MCF 10A (cell line): ENCODE measurements at regions not wholly inside any gene's neighbourhood (a gene's known extent, or its start where the extent isn't known, plus 50 kb on each side); places are given as distances from the start of the nearest gene placed in this dataset.
"Not testable (repeated sequence)": the region's sequence is repeated elsewhere in the genome, so short reads cannot be mapped to it uniquely, and the experiment has no call there.

ENCODE experiments used
- BruUV-seq: library from RNA; stranded (reverse); fragments of 400-500 nt; replicated peaks from 2 replicates; lab custom pipeline; 2021; lab: Mats Ljungman, UMichigan
- CTCF ChIA-PET: fragments of 300-600 bp; sonication (Branson Sonifier 250); formaldehyde crosslinking; extraction: SDS; loops from one replicate; lab custom pipeline; 2021; ENCODE audit warnings: antibody characterized with exemption, inconsistent platforms; lab: Yijun Ruan, JAX
- POLR2A ChIA-PET: fragments of 300-600, 350-650 bp; sonication (Branson Sonifier 250); formaldehyde crosslinking; extraction: SDS; loops from one replicate; lab custom pipeline; 2020; ENCODE audit warnings: antibody characterized with exemption, inconsistent platforms; lab: Yijun Ruan, JAX
- DNase-seq: peaks from one replicate; pipeline ENCODE4 v3.0.0-alpha.2; 2018; ENCODE audit not compliant: unreplicated experiment
- H3K27ac Mint-ChIP-seq: one replicate; pipeline ENCODE4 v1.8.0; 2022; ENCODE audit warnings: mild to moderate bottlenecking, low read depth, mixed read lengths; ENCODE audit not compliant: unreplicated experiment
- H3K27me3 Mint-ChIP-seq: one replicate; pipeline ENCODE4 v1.8.0; 2022; ENCODE audit warnings: mixed read lengths; ENCODE audit not compliant: insufficient read depth, unreplicated experiment
- H3K36me3 Mint-ChIP-seq: one replicate; pipeline ENCODE4 v1.8.0; 2022; ENCODE audit warnings: mild to moderate bottlenecking, moderate library complexity, mixed read lengths; ENCODE audit not compliant: insufficient read depth, unreplicated experiment
- H3K4me1 Mint-ChIP-seq: one replicate; pipeline ENCODE4 v1.8.0; 2022; ENCODE audit warnings: mixed read lengths; ENCODE audit not compliant: insufficient read depth, unreplicated experiment
- H3K4me3 Mint-ChIP-seq: one replicate; pipeline ENCODE4 v1.8.0; 2022; ENCODE audit warnings: mild to moderate bottlenecking, moderate library complexity, mixed read lengths; ENCODE audit not compliant: unreplicated experiment
- H3K9me3 Mint-ChIP-seq: one replicate; pipeline ENCODE4 v1.8.0; 2022; ENCODE audit warnings: mixed read lengths; ENCODE audit not compliant: unreplicated experiment
- intact Hi-C: fragments of 100-400 bp; cut with micrococcal nuclease; formaldehyde crosslinking; loops from 2 replicates; pipeline ENCODE4 v1.14.1; 2022
- TF ChIP-seq, protein P1 (sequence below): fragments of 200-600 bp; IDR thresholded peaks from one replicate; pipeline ENCODE4 v1.8.0; 2022; ENCODE audit warnings: antibody characterized with exemption, mild to moderate bottlenecking; ENCODE audit not compliant: unreplicated experiment

- BruUV-seq, result no TSS peak
- intact Hi-C loops, result no loop called here
- no peaks in the 10 kb centered on the region for H3K27me3 Mint-ChIP-seq
- no peak overlapping the region for H3K4me3 Mint-ChIP-seq
- CTCF ChIA-PET, result interaction anchor here (1.0 to 1.2 kb wide), 2 partner anchors 16 to 65 kb away, joined by 4 to 7 read pairs; no protein-coding TSS in a partner anchor
- no peaks in the 10 kb centered on the region for H3K4me1 Mint-ChIP-seq
- TF ChIP-seq, protein P1, sequence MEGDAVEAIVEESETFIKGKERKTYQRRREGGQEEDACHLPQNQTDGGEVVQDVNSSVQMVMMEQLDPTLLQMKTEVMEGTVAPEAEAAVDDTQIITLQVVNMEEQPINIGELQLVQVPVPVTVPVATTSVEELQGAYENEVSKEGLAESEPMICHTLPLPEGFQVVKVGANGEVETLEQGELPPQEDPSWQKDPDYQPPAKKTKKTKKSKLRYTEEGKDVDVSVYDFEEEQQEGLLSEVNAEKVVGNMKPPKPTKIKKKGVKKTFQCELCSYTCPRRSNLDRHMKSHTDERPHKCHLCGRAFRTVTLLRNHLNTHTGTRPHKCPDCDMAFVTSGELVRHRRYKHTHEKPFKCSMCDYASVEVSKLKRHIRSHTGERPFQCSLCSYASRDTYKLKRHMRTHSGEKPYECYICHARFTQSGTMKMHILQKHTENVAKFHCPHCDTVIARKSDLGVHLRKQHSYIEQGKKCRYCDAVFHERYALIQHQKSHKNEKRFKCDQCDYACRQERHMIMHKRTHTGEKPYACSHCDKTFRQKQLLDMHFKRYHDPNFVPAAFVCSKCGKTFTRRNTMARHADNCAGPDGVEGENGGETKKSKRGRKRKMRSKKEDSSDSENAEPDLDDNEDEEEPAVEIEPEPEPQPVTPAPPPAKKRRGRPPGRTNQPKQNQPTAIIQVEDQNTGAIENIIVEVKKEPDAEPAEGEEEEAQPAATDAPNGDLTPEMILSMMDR, result no peak
- H3K9me3 Mint-ChIP-seq, result no peaks in the 10 kb centered on the region
- POLR2A ChIA-PET, result interaction anchor here (0.5 to 3.4 kb wide), 10 partner anchors 10 to 440 kb away, joined by 3 to 22 read pairs (median 4); partner anchors contain the start of gene P2RY1
- DNase-seq, result no peak
- no peak overlapping the region for H3K27ac Mint-ChIP-seq
- H3K36me3 Mint-ChIP-seq, result no peaks in the 10 kb centered on the region
Observed at GRCh38 chr3:153274561-153274960, 112.5 kb downstream of the RAP2B start.

DNA sequence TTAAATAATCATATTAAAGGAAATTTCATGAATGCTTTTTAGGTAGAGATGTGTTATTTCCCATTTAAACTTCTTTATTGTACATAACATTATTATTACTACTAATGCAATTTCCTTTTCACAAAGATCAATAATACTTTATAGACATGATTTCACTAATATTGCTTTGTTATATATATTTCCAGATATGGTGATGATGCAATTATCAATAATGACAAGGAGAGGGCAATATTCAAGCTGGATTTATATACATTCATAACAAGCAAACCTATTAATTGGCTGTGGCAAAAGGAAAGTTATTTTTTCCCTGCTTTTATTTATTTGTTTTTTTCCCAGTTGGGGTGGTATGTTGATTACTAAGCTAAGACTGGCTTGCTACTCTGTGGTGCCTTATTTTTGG lies 113.5 kb downstream of the RAP2B start:
- intact Hi-C loops, result no loop called here
- TF ChIP-seq, protein P1, result no peak
- ChIA-PET POLR2A (interaction anchor here (1.3 to 3.4 kb wide), 2 partner anchors 9 to 114 kb away, joined by 5 to 22 read pairs; no protein-coding TSS in a partner anchor), CTCF (interaction anchor here (0.6 to 0.9 kb wide), 2 partner anchors 15 to 544 kb away, joined by 4 to 5 read pairs; no protein-coding TSS in a partner anchor)
- Mint-ChIP-seq H3K4me1 (no peaks in the 10 kb centered on the region), H3K36me3 (no peaks in the 10 kb centered on the region), H3K4me3 (no peak overlapping the region), H3K27me3 (no peaks in the 10 kb centered on the region), H3K27ac (no peak overlapping the region), H3K9me3 (no peaks in the 10 kb centered on the region)
- no TSS peak for BruUV-seq
- no peak for DNase-seq

- no peaks in the 10 kb centered on the region for H3K4me1 Mint-ChIP-seq
- BruUV-seq, result no TSS peak
- CTCF ChIA-PET, result no interaction called here
- POLR2A ChIA-PET, result interaction anchor here (0.7 to 1.8 kb wide), 5 partner anchors 10 to 105 kb away, joined by 3 to 6 read pairs (median 3); no protein-coding TSS in a partner anchor
- TF ChIP-seq, protein P1, result no peak
- no peak overlapping the region for H3K4me3 Mint-ChIP-seq
- no peaks in the 10 kb centered on the region for H3K36me3 Mint-ChIP-seq
- intact Hi-C loops, result no loop called here
- H3K27ac Mint-ChIP-seq, result no peak overlapping the region
- H3K27me3 Mint-ChIP-seq, result no peaks in the 10 kb centered on the region
- H3K9me3 Mint-ChIP-seq, result no peaks in the 10 kb centered on the region
- DNase-seq, result no peak
Observed at GRCh38 chr3:153277029-153277428, 115.0 kb downstream of the RAP2B start.

DNA sequence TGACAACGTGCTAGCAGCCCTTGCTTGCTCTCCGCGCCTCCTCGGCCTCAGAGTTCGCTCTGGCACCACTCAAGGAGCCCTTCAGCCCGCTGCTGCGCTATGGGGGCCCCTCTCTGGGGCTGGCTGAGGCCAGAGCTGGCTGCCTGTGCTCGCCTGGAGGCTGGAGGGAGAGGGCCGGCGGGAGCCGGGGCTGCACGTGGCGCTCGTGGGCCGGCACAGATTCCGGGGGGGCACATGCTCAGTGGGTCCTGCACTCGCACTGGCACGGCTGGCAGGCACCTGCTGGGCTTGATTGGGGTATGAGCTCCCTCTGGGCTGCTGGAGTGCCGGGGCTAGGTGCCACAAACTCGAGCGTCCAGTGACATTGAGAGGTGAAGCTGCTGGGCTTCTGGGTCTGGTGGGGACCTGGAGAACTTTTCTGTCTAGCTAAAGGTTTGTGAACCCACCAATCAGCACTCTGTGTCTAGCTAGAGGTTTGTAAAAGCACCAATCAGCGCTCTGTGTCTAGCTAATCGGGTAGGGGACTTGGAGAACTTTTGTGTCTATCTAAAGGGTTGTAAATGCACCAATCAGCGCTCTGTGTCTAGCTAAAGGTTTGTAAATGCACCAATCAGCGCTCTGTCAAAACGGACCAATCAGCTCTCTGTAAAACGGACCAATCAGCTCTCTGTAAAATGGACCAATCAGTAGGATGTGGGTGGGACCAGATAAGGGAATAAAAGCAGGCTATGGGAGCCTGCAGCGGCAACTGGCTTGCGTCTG lies 119.4 kb downstream of the RAP2B start:
- not testable (repeated sequence) for H3K9me3 Mint-ChIP-seq, BruUV-seq

More for the DNA sequence above, 119.4 kb downstream of the RAP2B start:
- CTCF ChIA-PET, result interaction anchor here (0.6 to 1.4 kb wide), 3 partner anchors 9 to 133 kb away, joined by 3 to 7 read pairs (median 5); no protein-coding TSS in a partner anchor
- peaks cover 13% of the 10 kb centered on the region for H3K4me1 Mint-ChIP-seq
- H3K27ac Mint-ChIP-seq, DNase-seq, intact Hi-C loops, H3K36me3 Mint-ChIP-seq, H3K27me3 Mint-ChIP-seq, H3K4me3 Mint-ChIP-seq: not testable (repeated sequence)
- POLR2A ChIA-PET, result interaction anchor here (0.6 to 1.1 kb wide), 2 partner anchors 21 to 150 kb away, joined by 3 read pairs; no protein-coding TSS in a partner anchor
